NCI-H446 (cell line): ENCODE measurements at regions not wholly inside any gene's neighbourhood (a gene's known extent, or its start where the extent isn't known, plus 50 kb on each side); places are given as distances from the start of the nearest gene placed in this dataset.

Experiments used
- DNase-seq, 2 experiments: peaks; one replicate each; lab custom pipeline; 2025; lab: John Stamatoyannopoulos, UW

- no peak for DNase-seq
Observed at GRCh38 chr3:156760333-156760732, 65.8 kb upstream of the LEKR1 start.

- peak in 1 of 2 experiments; percentile 21 for DNase-seq
Observed at GRCh38 chr3:156761007-156761406, 65.1 kb upstream of the LEKR1 start.

GRCh38 chr3:156761713-156762451 is 64.3 kb upstream of the LEKR1 start:
- no peak for DNase-seq

- no peak for DNase-seq
Observed at GRCh38 chr3:156762631-156763185, 63.4 kb upstream of the LEKR1 start.

GRCh38 chr3:156763386-156763785 is 62.8 kb upstream of the LEKR1 start:
- DNase-seq: no peak

- no peak for DNase-seq
Observed at GRCh38 chr3:156763931-156764720, 62.0 kb upstream of the LEKR1 start.

- DNase-seq: no peak
Observed at GRCh38 chr3:156764751-156765150, 61.4 kb upstream of the LEKR1 start.

GRCh38 chr3:156768390-156768789 is 57.8 kb upstream of the LEKR1 start:
- DNase-seq: no peak

GRCh38 chr3:156769721-156770654 is 56.2 kb upstream of the LEKR1 start:
- no peak for DNase-seq

- DNase-seq: no peak
Observed at GRCh38 chr3:156770699-156771414, 55.3 kb upstream of the LEKR1 start.

GRCh38 chr3:156772588-156773206 is 53.5 kb upstream of the LEKR1 start:
- peak in 1 of 2 experiments; percentile 12 for DNase-seq

GRCh38 chr3:156776031-156776430 is 50.1 kb upstream of the LEKR1 start:
- no peak for DNase-seq
